Gastroesophageal sphincter (tissue), 4 donors: ENCODE measurements at regions not wholly inside any gene's neighbourhood (a gene's known extent, or its start where the extent isn't known, plus 50 kb on each side); places are given as distances from the start of the nearest gene placed in this dataset.

ENCODE experiments used
- ATAC-seq: fragments of 150-250 bp; one replicate; pipeline ENCODE4 v1.9.1; 2016; ENCODE audit warnings: mild to moderate bottlenecking, moderate library complexity
- H3K27ac ChIP-seq, 4 donors: fragments of 200-600 bp; sonication (generic) in 3 of 4; 1 replicate in 3 of 4; 2 replicates in 1 of 4; pipeline ENCODE4 v1.5.1; 2016 to 2019
- H3K27me3 ChIP-seq: fragments of 200-600 bp; sonication (generic); one replicate; pipeline ENCODE4 v1.5.1; 2019
- H3K36me3 ChIP-seq, 2 donors: fragments of 200-600 bp; sonication (generic); one replicate each; pipeline ENCODE4 v1.5.1; 2019; ENCODE audit warnings: control low read depth in 1 of 2
- H3K4me1 ChIP-seq, 3 donors: fragments of 200-600 bp; sonication (generic); 1 replicate in 2 of 3; 2 replicates in 1 of 3; pipeline ENCODE4 v1.5.1; 2016 to 2019; ENCODE audit warnings: control low read depth in 2 of 3
- H3K4me3 ChIP-seq, 2 donors: fragments of 200-600 bp; sonication (generic); one replicate each; pipeline ENCODE4 v1.5.1; 2019; ENCODE audit warnings: mild to moderate bottlenecking in 1 of 2, moderate library complexity in 1 of 2
- H3K9me3 ChIP-seq, 3 donors: fragments of 200-600 bp; sonication (generic); one replicate each; pipeline ENCODE4 v1.5.1; 2017 to 2019; ENCODE audit warnings: control low read depth in 2 of 3
- CTCF ChIP-seq, 4 experiments: fragments of 200-600 bp in 2 of 4; fragments of 450-650 bp in 2 of 4; sonication (generic) in 1 of 4; IDR thresholded peaks; one replicate each; pipeline ENCODE4 v1.5.1; 2017 to 2019; ENCODE audit warnings: antibody characterized with exemption in 4 of 4, mild to moderate bottlenecking in 2 of 4, moderate library complexity in 2 of 4
- EP300 ChIP-seq: sonication (generic); formaldehyde crosslinking; IDR thresholded peaks from one replicate; pipeline ENCODE4 v1.6.1; 2017; ENCODE audit warnings: antibody characterized with exemption, mild to moderate bottlenecking
- POLR2A ChIP-seq, 2 donors: fragments of 450-650 bp; IDR thresholded peaks; one replicate each; pipeline ENCODE4 v1.6.1; 2017; ENCODE audit warnings: antibody characterized with exemption in 2 of 2, mild to moderate bottlenecking in 2 of 2, moderate library complexity in 1 of 2
- POLR2AphosphoS5 ChIP-seq: sonication (generic); formaldehyde crosslinking; IDR thresholded peaks from one replicate; pipeline ENCODE4 v1.6.1; 2017; ENCODE audit warnings: antibody characterized with exemption
- WGBS, 2 donors: methylation state at CpG; one replicate each; pipeline ENCODE4 v1.1.5; 2018; ENCODE audit warnings: low coverage in 1 of 2; 5-methylcytosine and 5-hydroxymethylcytosine counted together

- no peak for ATAC-seq
- Histone ChIP-seq H3K9me3 (no peaks in the 10 kb centered on the region), H3K27ac (no peak overlapping the region), H3K27me3 (peaks cover 31% of the 10 kb centered on the region), H3K4me3 (no peak overlapping the region), H3K36me3 (no peaks in the 10 kb centered on the region), H3K4me1 (no peaks in the 10 kb centered on the region)
- WGBS, 2 donors = 20 to 39% methylated on average over 2 to 6 of the region's 6 CpGs
- TF ChIP-seq CTCF (IDR thresholded peaks at IDR 0.05) (no peak), EP300 (no peak), POLR2AphosphoS5 (no peak), POLR2A (IDR thresholded peaks at IDR 0.05) (no peak)
Observed at GRCh38 chr15:92273723-92274122, 120.0 kb upstream of the ST8SIA2 start.

- Histone ChIP-seq H3K27ac (no peak overlapping the region), H3K27me3 (peaks cover 10% of the 10 kb centered on the region), H3K4me1 (no peaks in the 10 kb centered on the region), H3K9me3 (no peaks in the 10 kb centered on the region), H3K4me3 (no peak overlapping the region), H3K36me3 (no peaks in the 10 kb centered on the region)
- WGBS, 2 donors = no CpG with 5 or more reads among the region's 1 CpG
- TF ChIP-seq CTCF (IDR thresholded peaks at IDR 0.05) (peak in 1 of 4 experiments; percentile 29), EP300 (no peak), POLR2AphosphoS5 (no peak), POLR2A (IDR thresholded peaks at IDR 0.05) (no peak)
- no peak for ATAC-seq
Observed at GRCh38 chr15:92277776-92278175, 115.9 kb upstream of the ST8SIA2 start.

GRCh38 chr15:92283813-92284212, 109.9 kb upstream of the ST8SIA2 start:
- no peak overlapping the region for H3K4me3 ChIP-seq
- 19 to 25% methylated on average over 2 of the region's 2 CpGs for WGBS, 2 donors
- H3K36me3 ChIP-seq = no peaks in the 10 kb centered on the region
- H3K27ac ChIP-seq = no peak overlapping the region
- TF ChIP-seq EP300 (no peak), POLR2AphosphoS5 (no peak), CTCF (IDR thresholded peaks at IDR 0.05) (no peak), POLR2A (IDR thresholded peaks at IDR 0.05) (no peak)
- H3K27me3 ChIP-seq = no peaks in the 10 kb centered on the region
- no peak for ATAC-seq
- H3K9me3 ChIP-seq = no peaks in the 10 kb centered on the region
- no peaks in the 10 kb centered on the region for H3K4me1 ChIP-seq

GRCh38 chr15:92288755-92289154, 104.9 kb upstream of the ST8SIA2 start:
- Histone ChIP-seq H3K9me3 (no peaks in the 10 kb centered on the region), H3K36me3 (no peaks in the 10 kb centered on the region), H3K4me1 (no peaks in the 10 kb centered on the region), H3K27me3 (peaks cover 11% of the 10 kb centered on the region), H3K27ac (no peak overlapping the region), H3K4me3 (no peak overlapping the region)
- ATAC-seq = no peak
- 43 to 88% methylated on average over 1 to 2 of the region's 2 CpGs for WGBS, 2 donors
- TF ChIP-seq CTCF (IDR thresholded peaks at IDR 0.05) (no peak), EP300 (no peak), POLR2A (IDR thresholded peaks at IDR 0.05) (no peak), POLR2AphosphoS5 (no peak)

GRCh38 chr15:92289733-92290132, 103.9 kb upstream of the ST8SIA2 start:
- Histone ChIP-seq H3K9me3 (no peaks in the 10 kb centered on the region), H3K4me3 (no peak overlapping the region), H3K36me3 (no peaks in the 10 kb centered on the region), H3K27me3 (peaks cover 14% of the 10 kb centered on the region), H3K4me1 (no peaks in the 10 kb centered on the region), H3K27ac (no peak overlapping the region)
- ATAC-seq = no peak
- WGBS, 2 donors = 69 to 70% methylated on average over 3 to 4 of the region's 4 CpGs
- TF ChIP-seq EP300 (no peak), POLR2AphosphoS5 (no peak), POLR2A (IDR thresholded peaks at IDR 0.05) (no peak), CTCF (IDR thresholded peaks at IDR 0.05) (no peak)
